ENCODE measurements at regions not wholly inside any gene's neighbourhood (a gene's known extent, or its start where the extent isn't known, plus 50 kb on each side); places are given as distances from the start of the nearest gene placed in this dataset.

- no peak overlapping the region for H3K4me3 ChIP-seq (ENCODE audit: low read depth, low read length)
- no peak for TF ChIP-seq CTCF (IDR thresholded peaks at IDR 0.05; ENCODE audit: insufficient read depth, low read length, severe bottlenecking)
- H3K36me3 ChIP-seq (ENCODE audit: control insufficient read depth, insufficient read depth, low read length): no peaks in the 10 kb centered on the region
- DNase-seq (ENCODE audit: low read depth): peak; percentile 71
- FAIRE-seq: peak; percentile 95
- peaks cover 6% of the 10 kb centered on the region for H3K27me3 ChIP-seq (ENCODE audit: control insufficient read depth, insufficient read depth, low read length)
Measured at GRCh38 chrX:39196192-39197102, 395.2 kb downstream of the MID1IP1 start.

- FAIRE-seq: no peak
- TF ChIP-seq CTCF (IDR thresholded peaks at IDR 0.05; ENCODE audit: insufficient read depth, low read length, severe bottlenecking): no peak
- no peak for DNase-seq (ENCODE audit: low read depth)
Measured at GRCh38 chrX:39199429-39199828, 398.2 kb downstream of the MID1IP1 start.

GRCh38 chrX:39201305-39201990 is 400.2 kb downstream of the MID1IP1 start:
- no peak overlapping the region for H3K4me3 ChIP-seq (ENCODE audit: low read depth, low read length)
- no peaks in the 10 kb centered on the region for H3K27me3 ChIP-seq (ENCODE audit: control insufficient read depth, insufficient read depth, low read length)
- H3K36me3 ChIP-seq (ENCODE audit: control insufficient read depth, insufficient read depth, low read length): no peaks in the 10 kb centered on the region
- FAIRE-seq (peak; percentile 58), DNase-seq (ENCODE audit: low read depth) (peak; percentile 63)
- TF ChIP-seq CTCF (IDR thresholded peaks at IDR 0.05; ENCODE audit: insufficient read depth, low read length, severe bottlenecking): no peak

More at GRCh38 chrX:39199429-39199828, 398.2 kb downstream of the MID1IP1 start:
- Histone ChIP-seq H3K36me3 (ENCODE audit: control insufficient read depth, insufficient read depth, low read length) (no peaks in the 10 kb centered on the region), H3K27me3 (ENCODE audit: control insufficient read depth, insufficient read depth, low read length) (peaks cover 3% of the 10 kb centered on the region), H3K4me3 (ENCODE audit: low read depth, low read length) (no peak overlapping the region)

- Histone ChIP-seq H3K4me3 (ENCODE audit: low read depth, low read length) (no peak overlapping the region), H3K36me3 (ENCODE audit: control insufficient read depth, insufficient read depth, low read length) (no peaks in the 10 kb centered on the region)
- FAIRE-seq: no peak
Measured at GRCh38 chrX:39202641-39203040, 401.4 kb downstream of the MID1IP1 start.

GRCh38 chrX:39203427-39203826 is 402.2 kb downstream of the MID1IP1 start:
- Histone ChIP-seq H3K4me3 (ENCODE audit: low read depth, low read length) (no peak overlapping the region), H3K36me3 (ENCODE audit: control insufficient read depth, insufficient read depth, low read length) (no peaks in the 10 kb centered on the region), H3K27me3 (ENCODE audit: control insufficient read depth, insufficient read depth, low read length) (no peaks in the 10 kb centered on the region)
- FAIRE-seq (no peak), DNase-seq (ENCODE audit: low read depth) (no peak)
- no peak for TF ChIP-seq CTCF (IDR thresholded peaks at IDR 0.05; ENCODE audit: insufficient read depth, low read length, severe bottlenecking)

More at GRCh38 chrX:39202641-39203040, 401.4 kb downstream of the MID1IP1 start:
- DNase-seq (ENCODE audit: low read depth): no peak
- no peak for TF ChIP-seq CTCF (IDR thresholded peaks at IDR 0.05; ENCODE audit: insufficient read depth, low read length, severe bottlenecking)
- no peaks in the 10 kb centered on the region for H3K27me3 ChIP-seq (ENCODE audit: control insufficient read depth, insufficient read depth, low read length)
